ENCODE measurements at regions not wholly inside any gene's neighbourhood (a gene's known extent, or its start where the extent isn't known, plus 50 kb on each side); places are given as distances from the start of the nearest gene placed in this dataset.

GRCh38 chr15:94125698-94126097 is 105.7 kb upstream of the MCTP2 start:
- 0% methylated on average over 2 of the region's 2 CpGs for WGBS (ENCODE audit: insufficient coverage, insufficient replicate concordance, low lambda C conversion rate, missing lambda C conversion rate)
- Histone ChIP-seq H2AFZ (ENCODE audit: control insufficient read depth, low read depth, low read length) (no peak overlapping the region), H3K4me2 (ENCODE audit: control insufficient read depth, insufficient read depth) (no peak overlapping the region), H3K4me3 (no peak overlapping the region), H3K9me3 (replicated peaks; ENCODE audit: control insufficient read depth, insufficient read depth, low read length) (no peaks in the 10 kb centered on the region), H3K36me3 (ENCODE audit: control insufficient read depth in 2 of 2, insufficient read depth in 2 of 2, low read length in 1 of 2) (no peaks in the 10 kb centered on the region), H3K4me1 (ENCODE audit: control insufficient read depth, insufficient read depth, low read length) (no peaks in the 10 kb centered on the region), H4K20me1 (ENCODE audit: control insufficient read depth, insufficient read depth) (no peaks in the 10 kb centered on the region), H3K27me3 (replicated peaks in 1 of 2; ENCODE audit: control insufficient read depth in 2 of 2, insufficient read depth in 2 of 2, low read length in 1 of 2) (no peaks in the 10 kb centered on the region), H3K27ac (ENCODE audit: control insufficient read depth, insufficient read depth) (no peak overlapping the region), H3K9ac (ENCODE audit: control insufficient read depth, insufficient read depth, low read length) (no peak overlapping the region), H3K79me2 (ENCODE audit: control insufficient read depth, insufficient read depth, low read length) (no peaks in the 10 kb centered on the region)
- RAD21 ChIA-PET (ENCODE audit: unreplicated experiment), result no interaction called here
- DNase-seq (ENCODE audit: low read depth, low spot score) (no peak), ATAC-seq (no peak), FAIRE-seq (no peak)
- in situ Hi-C loops (cut with MboI) (no loop called here), intact Hi-C loops (cut with micrococcal nuclease; ENCODE audit: unreplicated experiment) (no loop called here)
- BruUV-seq (replicated peaks), result no TSS peak
- CTCF ChIA-PET, result no interaction called here
- POLR2A ChIA-PET, result no interaction called here
- no peak for TF ChIP-seq IRF4 (IDR thresholded peaks at IDR 0.05; ENCODE audit: low read depth, low read length)
- TF ChIP-seq SRF (IDR thresholded peaks at IDR 0.05; ENCODE audit: low read depth in 2 of 2, low read length in 2 of 2), result no peak
- no peak for TF ChIP-seq ATF7 (IDR thresholded peaks at IDR 0.05; ENCODE audit: low read depth)
- no peak for TF ChIP-seq RBBP5 (conservative IDR thresholded peaks at IDR 0.05)
- TF ChIP-seq CEBPZ (IDR thresholded peaks at IDR 0.05; ENCODE audit: low read depth, low read length), result no peak
- SMC1A ChIA-PET (ENCODE audit: uncharacterized antibody, unreplicated experiment), result no interaction called here

DNA sequence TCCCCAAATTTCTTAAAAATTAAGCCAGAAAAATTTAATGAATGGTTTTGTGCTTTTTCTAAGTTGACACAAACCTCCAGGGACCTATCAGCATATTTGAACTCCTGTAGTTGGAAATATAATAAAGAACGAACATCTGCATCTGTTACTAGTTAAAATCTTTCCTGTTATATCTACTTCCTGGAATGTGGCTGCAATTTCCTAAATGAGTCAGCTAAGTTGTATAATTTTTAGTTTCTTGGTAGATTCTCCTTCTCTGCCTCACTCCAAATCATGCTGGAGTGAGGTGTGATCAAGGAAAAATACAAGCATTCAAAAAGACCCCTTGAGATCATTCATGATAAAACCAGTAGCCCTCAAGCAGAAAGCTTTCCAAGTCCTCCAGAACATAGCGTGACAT is 106.2 kb upstream of the MCTP2 start:
- FAIRE-seq, result no peak
- H3K4me1 ChIP-seq (ENCODE audit: control insufficient read depth, insufficient read depth, low read length), result no peaks in the 10 kb centered on the region
- H3K79me2 ChIP-seq (ENCODE audit: control insufficient read depth, insufficient read depth, low read length), result no peaks in the 10 kb centered on the region
- intact Hi-C loops (cut with micrococcal nuclease; ENCODE audit: unreplicated experiment), result no loop called here
- H3K27me3 ChIP-seq (replicated peaks in 1 of 2; ENCODE audit: control insufficient read depth in 2 of 2, insufficient read depth in 2 of 2, low read length in 1 of 2), result no peaks in the 10 kb centered on the region
- H4K20me1 ChIP-seq (ENCODE audit: control insufficient read depth, insufficient read depth), result no peaks in the 10 kb centered on the region
- whole genome bisulfite sequencing (ENCODE audit: insufficient coverage, insufficient replicate concordance, low lambda C conversion rate, missing lambda C conversion rate), result 2% methylated on average over 2 of the region's 2 CpGs
- no peaks in the 10 kb centered on the region for H3K9me3 ChIP-seq (replicated peaks; ENCODE audit: control insufficient read depth, insufficient read depth, low read length)
- RAD21 ChIA-PET (ENCODE audit: unreplicated experiment), result no interaction called here
- in situ Hi-C loops (cut with MboI), result no loop called here
- no peak overlapping the region for H3K4me3 ChIP-seq
- H3K36me3 ChIP-seq (ENCODE audit: control insufficient read depth in 2 of 2, insufficient read depth in 2 of 2, low read length in 1 of 2), result no peaks in the 10 kb centered on the region
- ATAC-seq, result no peak
- CTCF ChIA-PET, result no interaction called here
- no peak for DNase-seq (ENCODE audit: low read depth, low spot score)
- SMC1A ChIA-PET (ENCODE audit: uncharacterized antibody, unreplicated experiment), result no interaction called here
- BruUV-seq (replicated peaks), result no TSS peak
- no peak overlapping the region for H3K9ac ChIP-seq (ENCODE audit: control insufficient read depth, insufficient read depth, low read length)
- H3K27ac ChIP-seq (ENCODE audit: control insufficient read depth, insufficient read depth), result no peak overlapping the region
- H2AFZ ChIP-seq (ENCODE audit: control insufficient read depth, low read depth, low read length), result no peak overlapping the region
- no peak overlapping the region for H3K4me2 ChIP-seq (ENCODE audit: control insufficient read depth, insufficient read depth)
- POLR2A ChIA-PET, result no interaction called here
- TF ChIP-seq MXI1 (IDR thresholded peaks at IDR 0.05; ENCODE audit: low read depth, low read length) (no peak), E4F1 (IDR thresholded peaks at IDR 0.05; ENCODE audit: borderline replicate concordance, partially characterized antibody) (no peak), KLF5 (IDR thresholded peaks at IDR 0.05; ENCODE audit: partially characterized antibody) (no peak), MYB (IDR thresholded peaks at IDR 0.05; ENCODE audit: borderline replicate concordance, low read depth, low read length) (no peak), RAD21 (IDR thresholded peaks at IDR 0.05; ENCODE audit: insufficient read depth, low read depth, low read length) (no peak)
- TF ChIP-seq, protein P1, sequence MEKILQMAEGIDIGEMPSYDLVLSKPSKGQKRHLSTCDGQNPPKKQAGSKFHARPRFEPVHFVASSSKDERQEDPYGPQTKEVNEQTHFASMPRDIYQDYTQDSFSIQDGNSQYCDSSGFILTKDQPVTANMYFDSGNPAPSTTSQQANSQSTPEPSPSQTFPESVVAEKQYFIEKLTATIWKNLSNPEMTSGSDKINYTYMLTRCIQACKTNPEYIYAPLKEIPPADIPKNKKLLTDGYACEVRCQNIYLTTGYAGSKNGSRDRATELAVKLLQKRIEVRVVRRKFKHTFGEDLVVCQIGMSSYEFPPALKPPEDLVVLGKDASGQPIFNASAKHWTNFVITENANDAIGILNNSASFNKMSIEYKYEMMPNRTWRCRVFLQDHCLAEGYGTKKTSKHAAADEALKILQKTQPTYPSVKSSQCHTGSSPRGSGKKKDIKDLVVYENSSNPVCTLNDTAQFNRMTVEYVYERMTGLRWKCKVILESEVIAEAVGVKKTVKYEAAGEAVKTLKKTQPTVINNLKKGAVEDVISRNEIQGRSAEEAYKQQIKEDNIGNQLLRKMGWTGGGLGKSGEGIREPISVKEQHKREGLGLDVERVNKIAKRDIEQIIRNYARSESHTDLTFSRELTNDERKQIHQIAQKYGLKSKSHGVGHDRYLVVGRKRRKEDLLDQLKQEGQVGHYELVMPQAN (conservative IDR thresholded peaks at IDR 0.05), result no peak

All from GM12878 (cell line).